K562 (cell line): ENCODE measurements at regions not wholly inside any gene's neighbourhood (a gene's known extent, or its start where the extent isn't known, plus 50 kb on each side); places are given as distances from the start of the nearest gene placed in this dataset.

Source experiments
- ATAC-seq: fragments of 200-7000 bp; cut with Tn5 transposase; 3 replicates; pipeline ENCODE4 v1.9.1; 2020; ENCODE audit warnings: moderate library complexity
- BruUV-seq: library from RNA; stranded (reverse); fragments of 400-500 nt; replicated peaks from 2 replicates; lab custom pipeline; 2021; lab: Mats Ljungman, UMichigan
- CTCF ChIA-PET: fragments of 300-600 bp; formaldehyde crosslinking; extraction: SDS; loops from one replicate; lab custom pipeline; 2021; ENCODE audit warnings: low intra/inter-chr PET ratio; lab: Yijun Ruan, JAX
- POLR2A ChIA-PET: fragments of 300-600, 350-650 bp; sonication (Branson Sonifier 250); formaldehyde crosslinking; extraction: SDS; loops from one replicate; lab custom pipeline; 2021; ENCODE audit warnings: antibody characterized with exemption, inconsistent platforms; lab: Yijun Ruan, JAX
- DNase-seq, 4 experiments: peaks; one replicate each; pipeline versions ENCODE4 v3.0.0 to v3.0.0-alpha.2; 2011 to 2018; ENCODE audit warnings: low spot score in 3 of 4, mixed read lengths in 3 of 4; ENCODE audit errors: extremely low read depth in 1 of 4
- FAIRE-seq: peaks from 2 replicates; lab custom pipeline; 2011; peaks lifted over from hg19 to GRCh38; lab: Jason Lieb, UNC
- H2AFZ ChIP-seq: 2 replicates; pipeline ENCODE4 v1.6.0; 2011; ENCODE audit warnings: low read depth, low read length, control low read depth, inconsistent platforms
- H3K27ac ChIP-seq: fragments of 200-600 bp; 3 replicates; pipeline ENCODE4 v1.8.0; 2011; ENCODE audit warnings: low read depth, mild to moderate bottlenecking, control low read depth, inconsistent platforms, low read length, moderate library complexity, mixed read lengths; ENCODE audit errors: extremely low read depth
- H3K27me3 ChIP-seq, 2 experiments: fragments of 300-600 bp in 1 of 2; 2 replicates in 1 of 2; 3 replicates in 1 of 2; pipeline versions ENCODE4 v1.6.0 to v1.8.0; 2011; ENCODE audit warnings: inconsistent platforms in 2 of 2, low read length in 2 of 2, mild to moderate bottlenecking in 1 of 2, mixed read lengths in 1 of 2, moderate library complexity in 1 of 2; ENCODE audit not compliant: control insufficient read depth in 2 of 2, insufficient read depth in 2 of 2
- H3K36me3 ChIP-seq: fragments of 300-600 bp; 3 replicates; pipeline ENCODE4 v1.8.0; 2011; ENCODE audit warnings: mild to moderate bottlenecking, low read length, inconsistent platforms; ENCODE audit not compliant: control insufficient read depth, insufficient read depth
- H3K4me1 ChIP-seq, 2 experiments: fragments of 200-600 bp in 1 of 2; replicated peaks in 1 of 2; 2 replicates in 1 of 2; 3 replicates in 1 of 2; pipeline versions ENCODE4 v1.5.1 to v1.8.0; 2011; ENCODE audit warnings: inconsistent platforms in 2 of 2, low read length in 2 of 2, mild to moderate bottlenecking in 1 of 2, mixed read lengths in 1 of 2, moderate library complexity in 1 of 2; ENCODE audit not compliant: control insufficient read depth in 2 of 2, insufficient read depth in 2 of 2
- H3K4me2 ChIP-seq: 2 replicates; pipeline ENCODE4 v1.6.1; 2011; ENCODE audit warnings: low read length, control low read depth, inconsistent platforms, mixed read lengths; ENCODE audit not compliant: insufficient read depth
- H3K4me3 ChIP-seq: fragments of 200-600 bp; sonication (generic), shearing (Covaris generic); 2 replicates; pipeline ENCODE4 v1.5.1; 2016; ENCODE audit warnings: control low read depth, inconsistent platforms
- H3K79me2 ChIP-seq: fragments of 200-600 bp; 3 replicates; pipeline ENCODE4 v1.8.0; 2011; ENCODE audit warnings: low read length, inconsistent platforms; ENCODE audit not compliant: control insufficient read depth, insufficient read depth
- H3K9ac ChIP-seq, 2 experiments: 2 replicates each; pipeline versions ENCODE4 v1.6.0 to v1.6.1; 2011; ENCODE audit warnings: low read depth in 2 of 2, low read length in 2 of 2, control low read depth in 1 of 2, inconsistent platforms in 1 of 2, mild to moderate bottlenecking in 1 of 2, mixed read lengths in 1 of 2; ENCODE audit not compliant: insufficient read depth in 1 of 2
- H3K9me1 ChIP-seq: one replicate; pipeline ENCODE4 v1.6.0; 2011; ENCODE audit warnings: inconsistent platforms, mild to moderate bottlenecking, low read length, moderate library complexity; ENCODE audit not compliant: control insufficient read depth, insufficient read depth
- H3K9me3 ChIP-seq: replicated peaks from 2 replicates; pipeline ENCODE4 v1.5.1; 2011; ENCODE audit warnings: low read depth, low read length, inconsistent platforms; ENCODE audit not compliant: control insufficient read depth, insufficient read depth
- H4K20me1 ChIP-seq: replicated peaks from 2 replicates; pipeline ENCODE4 v1.6.1; 2011; ENCODE audit warnings: low read length, inconsistent platforms, mixed read lengths; ENCODE audit not compliant: control insufficient read depth, insufficient read depth
- ATF7 ChIP-seq: fragments of 450-650 bp; IDR thresholded peaks from 2 replicates; pipeline ENCODE4 v1.7.1; 2014; ENCODE audit warnings: mild to moderate bottlenecking, moderate library complexity
- CBFB ChIP-seq: sonication (generic); formaldehyde crosslinking; IDR thresholded peaks from 2 replicates; pipeline ENCODE4 v1.4.0; 2020; ENCODE audit warnings: mild to moderate bottlenecking, missing genetic modification reagents
- FOXJ2 ChIP-seq: fragments of 200-800 bp; sonication (Bioruptor generic); IDR thresholded peaks from 2 replicates; pipeline ENCODE4 v1.6.1; 2016; ENCODE audit warnings: missing genetic modification characterization, missing compliant biosample characterization
- FOXO4 ChIP-seq: fragments of 450-650 bp; formaldehyde crosslinking; IDR thresholded peaks from 2 replicates; pipeline ENCODE4 v1.4.0; 2020; ENCODE audit warnings: mild to moderate bottlenecking, moderate library complexity
- HMGXB4 ChIP-seq: sonication (generic); formaldehyde crosslinking; IDR thresholded peaks from 2 replicates; pipeline ENCODE4 v1.8.1; 2023; ENCODE audit warnings: mild to moderate bottlenecking, missing genetic modification reagents
- LARP7 ChIP-seq: fragments of 450-650 bp; IDR thresholded peaks from 2 replicates; pipeline ENCODE4 v1.6.1; 2016
- NONO ChIP-seq, 2 experiments: fragments of 200-400 bp in 1 of 2; fragments of 450-650 bp in 1 of 2; formaldehyde crosslinking in 1 of 2; IDR thresholded peaks; 2 replicates each; pipeline ENCODE4 v1.6.1; 2017; ENCODE audit warnings: low read depth in 2 of 2, mild to moderate bottlenecking in 2 of 2, moderate library complexity in 2 of 2, low read length in 1 of 2
- POLR2AphosphoS2 ChIP-seq: IDR thresholded peaks from 2 replicates; pipeline ENCODE4 v1.6.1; 2012; ENCODE audit warnings: low read length, improper control_type of control experiment
- RBM15 ChIP-seq: fragments of 200-400 bp; formaldehyde crosslinking; IDR thresholded peaks from 2 replicates; pipeline ENCODE4 v1.6.1; 2018; ENCODE audit warnings: mild to moderate bottlenecking, low read length, moderate library complexity; ENCODE audit not compliant: insufficient read depth
- SOX6 ChIP-seq: fragments of 450-650 bp; IDR thresholded peaks from 2 replicates; pipeline ENCODE4 v1.6.1; 2014; ENCODE audit warnings: mild to moderate bottlenecking
- ZNF785 ChIP-seq: fragments of 250-450 bp; sonication (Bioruptor Pico); IDR thresholded peaks from 2 replicates; pipeline ENCODE4 v1.4.0; 2020; ENCODE audit warnings: mild to moderate bottlenecking
- WGBS: fragments of 100-300 bp; shearing (Covaris generic); methylation state at CpG from one replicate; pipeline ENCODE4 v1.1.6; 2016; ENCODE audit warnings: low coverage, mixed read lengths; ENCODE audit not compliant: insufficient coverage; ENCODE audit errors: missing lambda C conversion rate; 5-methylcytosine and 5-hydroxymethylcytosine counted together
- in situ Hi-C: fragments of 300-500 bp; cut with MboI; formaldehyde crosslinking; loops from 4 replicates; pipeline ENCODE4 v1.15.0; 2018; ENCODE audit warnings: inconsistent platforms, mixed read lengths
- intact Hi-C: fragments of 100-400 bp; cut with micrococcal nuclease; formaldehyde crosslinking; loops from 2 replicates; pipeline ENCODE4 v1.14.2; 2022

GRCh38 chr14:35212471-35213142 lies 79.6 kb upstream of the PSMA6 start:
- intact Hi-C loops: no loop called here
- no peak for FAIRE-seq
- H3K36me3 ChIP-seq: no peaks in the 10 kb centered on the region
- DNase-seq: no peak
- WGBS: 56% methylated on average over 3 of the region's 3 CpGs
- no peaks in the 10 kb centered on the region for H3K4me1 ChIP-seq
- H3K4me2 ChIP-seq: no peak overlapping the region
- no peak for ATAC-seq
- CTCF ChIA-PET: no interaction called here
- no peaks in the 10 kb centered on the region for H3K79me2 ChIP-seq
- H3K27me3 ChIP-seq: no peaks in the 10 kb centered on the region
- no peak overlapping the region for H3K9ac ChIP-seq
- POLR2A ChIA-PET: no interaction called here
- H2AFZ ChIP-seq: no peak overlapping the region
- H3K9me1 ChIP-seq: no peaks in the 10 kb centered on the region
- H3K4me3 ChIP-seq: no peak overlapping the region
- no peaks in the 10 kb centered on the region for H3K9me3 ChIP-seq
- no peaks in the 10 kb centered on the region for H4K20me1 ChIP-seq
- TF ChIP-seq LARP7 (no peak), SOX6 (no peak), CBFB (CRISPR knock-in tag) (no peak), ZNF785 (CRISPR knock-in tag) (no peak), ATF7 (no peak), NONO (IDR thresholded peaks at IDR 0.05; ENCODE audit: low read depth in 2 of 2, low read length in 1 of 2) (no peak), HMGXB4 (CRISPR knock-in tag) (no peak), FOXO4 (CRISPR knock-in tag) (no peak), RBM15 (no peak), FOXJ2 (no peak), POLR2AphosphoS2 (no peak)
- TF ChIP-seq, all 486 proteins: peak for 0
- BruUV-seq: no TSS peak
- H3K27ac ChIP-seq: no peak overlapping the region
- in situ Hi-C loops: no loop called here
